BE2C (cell line): ENCODE measurements at regions not wholly inside any gene's neighbourhood (a gene's known extent, or its start where the extent isn't known, plus 50 kb on each side); places are given as distances from the start of the nearest gene placed in this dataset.

Experiments used
- DNase-seq: peaks from one replicate; pipeline ENCODE4 v3.0.0-alpha.2; 2020
- H3K27me3 ChIP-seq: fragments of 250-450 bp; sonication (Bioruptor Pico); 2 replicates; pipeline ENCODE4 v1.5.1; 2020; ENCODE audit warnings: mild to moderate bottlenecking
- H3K36me3 ChIP-seq: fragments of 250-450 bp; sonication (Bioruptor Pico); 2 replicates; pipeline ENCODE4 v1.5.1; 2020; ENCODE audit warnings: mild to moderate bottlenecking
- H3K4me1 ChIP-seq: fragments of 250-450 bp; sonication (Bioruptor Pico); 2 replicates; pipeline ENCODE4 v1.5.1; 2020
- H3K4me3 ChIP-seq: 2 replicates; pipeline ENCODE4 v1.5.1; 2011; ENCODE audit warnings: low read depth, low read length
- H3K9me3 ChIP-seq: fragments of 250-450 bp; sonication (Bioruptor Pico); 2 replicates; pipeline ENCODE4 v1.5.1; 2020
- TF ChIP-seq, protein P1 (sequence below): IDR thresholded peaks from 2 replicates; pipeline ENCODE4 v1.5.1; 2012; ENCODE audit warnings: mild to moderate bottlenecking, low read depth, low read length

DNA sequence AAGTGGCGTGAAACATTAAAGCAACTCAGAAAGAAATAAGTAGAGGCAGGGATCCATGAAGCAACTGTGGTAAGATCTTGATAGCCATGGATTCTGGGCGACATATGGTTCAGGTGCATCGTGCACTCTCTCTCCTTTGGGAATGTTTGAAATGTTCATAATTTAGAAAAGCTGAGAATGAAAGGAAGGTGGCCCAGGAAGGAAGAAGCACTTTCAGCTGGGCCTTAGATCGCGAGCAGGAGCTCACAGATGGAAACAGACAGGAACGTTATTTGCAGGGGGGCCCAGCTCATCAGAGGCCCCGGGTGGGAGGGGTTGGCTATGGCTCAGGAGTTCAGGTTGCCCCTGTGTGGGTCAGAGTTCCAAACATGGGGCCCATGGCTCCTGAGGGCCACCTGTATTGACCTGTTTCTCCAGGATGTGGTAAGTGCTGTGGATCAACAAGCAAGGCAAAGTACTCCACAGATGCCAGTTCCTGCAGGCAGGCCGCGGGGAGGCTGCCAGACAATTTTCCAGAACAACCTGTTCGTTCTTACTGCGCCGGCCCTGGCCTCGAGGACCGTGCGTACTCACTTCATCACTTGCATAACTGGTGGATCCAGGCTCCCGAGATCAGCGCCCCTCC, 253.2 kb downstream of the TOMM20 start:
- H3K4me1 ChIP-seq, result no peaks in the 10 kb centered on the region
- no peak overlapping the region for H3K4me3 ChIP-seq
- no peaks in the 10 kb centered on the region for H3K9me3 ChIP-seq
- no peaks in the 10 kb centered on the region for H3K27me3 ChIP-seq
- no peak for DNase-seq
- H3K36me3 ChIP-seq, result no peaks in the 10 kb centered on the region
- TF ChIP-seq, protein P1, sequence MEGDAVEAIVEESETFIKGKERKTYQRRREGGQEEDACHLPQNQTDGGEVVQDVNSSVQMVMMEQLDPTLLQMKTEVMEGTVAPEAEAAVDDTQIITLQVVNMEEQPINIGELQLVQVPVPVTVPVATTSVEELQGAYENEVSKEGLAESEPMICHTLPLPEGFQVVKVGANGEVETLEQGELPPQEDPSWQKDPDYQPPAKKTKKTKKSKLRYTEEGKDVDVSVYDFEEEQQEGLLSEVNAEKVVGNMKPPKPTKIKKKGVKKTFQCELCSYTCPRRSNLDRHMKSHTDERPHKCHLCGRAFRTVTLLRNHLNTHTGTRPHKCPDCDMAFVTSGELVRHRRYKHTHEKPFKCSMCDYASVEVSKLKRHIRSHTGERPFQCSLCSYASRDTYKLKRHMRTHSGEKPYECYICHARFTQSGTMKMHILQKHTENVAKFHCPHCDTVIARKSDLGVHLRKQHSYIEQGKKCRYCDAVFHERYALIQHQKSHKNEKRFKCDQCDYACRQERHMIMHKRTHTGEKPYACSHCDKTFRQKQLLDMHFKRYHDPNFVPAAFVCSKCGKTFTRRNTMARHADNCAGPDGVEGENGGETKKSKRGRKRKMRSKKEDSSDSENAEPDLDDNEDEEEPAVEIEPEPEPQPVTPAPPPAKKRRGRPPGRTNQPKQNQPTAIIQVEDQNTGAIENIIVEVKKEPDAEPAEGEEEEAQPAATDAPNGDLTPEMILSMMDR, result no peak

DNA sequence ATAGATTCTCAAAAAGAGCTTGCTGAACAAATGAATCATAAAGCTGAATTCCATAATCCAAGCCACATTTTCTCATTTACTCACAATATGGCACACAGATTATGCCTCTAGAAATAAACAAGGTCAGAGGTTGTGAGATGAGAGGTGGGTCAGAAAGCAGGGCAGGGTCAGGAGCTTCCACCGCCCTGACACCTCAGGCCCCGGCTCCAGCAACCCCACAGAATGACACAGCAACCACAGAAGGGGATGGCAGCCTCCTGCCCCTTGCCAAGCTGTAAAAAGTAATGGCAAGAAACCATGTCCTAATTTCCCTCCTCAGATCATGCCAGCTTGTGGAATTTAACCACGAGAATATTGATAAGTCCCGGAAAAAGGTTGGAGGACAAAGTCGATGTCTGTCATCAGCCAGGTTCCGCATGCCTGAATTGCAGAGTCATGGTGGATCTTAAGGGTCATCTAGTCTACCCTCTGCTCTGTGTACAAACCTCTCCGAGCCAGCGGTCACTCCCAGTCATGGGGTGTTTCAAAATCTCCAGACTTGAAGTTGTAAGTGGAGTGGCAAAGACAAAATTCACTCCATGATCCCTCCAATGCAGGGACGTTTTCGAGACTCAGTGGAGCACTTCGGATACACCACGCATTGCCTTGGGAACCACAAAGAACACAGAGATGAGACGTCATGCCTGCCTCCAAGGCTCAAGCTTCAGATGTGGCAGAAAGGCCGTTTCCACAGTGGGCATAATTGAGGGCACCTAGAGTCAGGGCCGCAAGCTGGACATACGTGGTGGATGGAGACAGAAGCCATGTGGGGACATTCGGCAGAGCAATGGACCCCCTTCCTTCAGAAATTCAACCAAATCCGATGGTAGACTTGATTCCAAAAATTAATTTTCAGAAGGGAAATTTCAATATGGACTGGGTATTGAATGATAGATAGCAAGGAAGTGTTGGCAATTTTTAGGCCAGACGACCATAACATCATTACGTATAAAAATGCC, 254.0 kb downstream of the TOMM20 start:
- no peaks in the 10 kb centered on the region for H3K9me3 ChIP-seq
- H3K36me3 ChIP-seq, result no peaks in the 10 kb centered on the region
- no peaks in the 10 kb centered on the region for H3K27me3 ChIP-seq
- no peaks in the 10 kb centered on the region for H3K4me1 ChIP-seq
- TF ChIP-seq, protein P1, result no peak
- DNase-seq, result no peak
- no peak overlapping the region for H3K4me3 ChIP-seq

DNA sequence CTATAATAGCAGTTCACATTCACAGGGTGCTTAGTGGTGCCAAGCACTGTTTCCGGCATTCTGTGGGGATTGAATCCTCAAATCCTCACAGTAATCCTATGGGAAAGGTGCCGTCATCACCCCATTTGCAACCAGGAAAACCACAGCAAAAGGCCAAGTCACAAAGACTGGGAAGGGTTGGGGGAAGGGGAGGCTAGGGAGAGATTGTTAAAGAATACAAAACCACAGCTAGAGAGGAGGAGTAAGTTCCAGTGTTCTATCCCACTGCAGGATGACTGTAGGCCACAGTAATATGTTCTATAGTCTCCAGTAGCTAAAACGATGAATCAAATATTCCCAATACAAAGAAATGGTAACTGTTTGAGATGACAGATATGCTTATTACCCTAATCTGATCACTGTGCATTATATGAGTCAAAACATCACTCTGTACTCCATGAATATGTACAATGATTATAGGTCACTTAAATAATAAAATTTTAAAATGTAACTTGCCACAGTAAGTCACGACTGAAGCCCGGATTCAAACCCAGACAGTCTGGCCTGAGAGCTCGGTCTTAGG, 256.8 kb downstream of the TOMM20 start:
- Histone ChIP-seq H3K27me3 (no peaks in the 10 kb centered on the region), H3K4me1 (peaks cover 5% of the 10 kb centered on the region; the same call in 1 of the 2 replicates), H3K36me3 (no peaks in the 10 kb centered on the region), H3K9me3 (no peaks in the 10 kb centered on the region), H3K4me3 (no peak overlapping the region)
- DNase-seq, result no peak
- TF ChIP-seq, protein P1, result no peak

DNA sequence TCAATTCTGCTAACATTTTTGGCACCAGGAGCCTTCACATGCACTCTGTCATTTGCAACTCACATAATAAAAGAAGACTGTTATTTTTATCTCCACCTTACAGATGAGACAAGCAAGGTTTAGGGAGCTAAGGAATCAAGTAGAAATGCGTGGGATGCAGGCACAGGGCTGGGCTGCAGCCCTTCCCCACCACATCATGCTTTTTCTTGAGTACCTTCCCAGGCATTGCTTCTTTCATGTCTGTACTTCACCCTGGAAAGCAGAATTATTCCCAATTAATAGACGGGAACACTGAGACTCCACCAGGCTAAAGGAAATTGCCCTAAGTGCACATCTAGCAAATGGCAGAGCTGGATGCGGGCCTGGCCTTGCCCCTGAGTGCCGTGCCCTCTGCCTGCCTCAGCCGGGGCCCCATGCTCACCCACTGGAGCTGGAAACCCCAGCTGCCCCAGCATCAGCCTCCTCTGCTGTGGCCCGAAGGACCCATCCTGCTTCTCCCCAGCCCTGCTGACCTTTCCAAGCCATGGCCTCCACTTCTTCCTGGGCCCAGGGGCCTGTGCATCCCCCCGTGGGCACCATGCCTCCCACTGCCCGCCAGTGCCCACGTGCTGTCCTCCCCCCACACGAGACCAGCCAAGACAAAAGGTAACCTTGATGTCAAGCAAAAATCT, 257.5 kb downstream of the TOMM20 start:
- Histone ChIP-seq H3K27me3 (no peaks in the 10 kb centered on the region), H3K4me1 (peaks cover 5% of the 10 kb centered on the region; the same call in 1 of the 2 replicates), H3K9me3 (no peaks in the 10 kb centered on the region), H3K4me3 (no peak overlapping the region), H3K36me3 (no peaks in the 10 kb centered on the region)
- no peak for DNase-seq
- TF ChIP-seq, protein P1, result no peak

DNA sequence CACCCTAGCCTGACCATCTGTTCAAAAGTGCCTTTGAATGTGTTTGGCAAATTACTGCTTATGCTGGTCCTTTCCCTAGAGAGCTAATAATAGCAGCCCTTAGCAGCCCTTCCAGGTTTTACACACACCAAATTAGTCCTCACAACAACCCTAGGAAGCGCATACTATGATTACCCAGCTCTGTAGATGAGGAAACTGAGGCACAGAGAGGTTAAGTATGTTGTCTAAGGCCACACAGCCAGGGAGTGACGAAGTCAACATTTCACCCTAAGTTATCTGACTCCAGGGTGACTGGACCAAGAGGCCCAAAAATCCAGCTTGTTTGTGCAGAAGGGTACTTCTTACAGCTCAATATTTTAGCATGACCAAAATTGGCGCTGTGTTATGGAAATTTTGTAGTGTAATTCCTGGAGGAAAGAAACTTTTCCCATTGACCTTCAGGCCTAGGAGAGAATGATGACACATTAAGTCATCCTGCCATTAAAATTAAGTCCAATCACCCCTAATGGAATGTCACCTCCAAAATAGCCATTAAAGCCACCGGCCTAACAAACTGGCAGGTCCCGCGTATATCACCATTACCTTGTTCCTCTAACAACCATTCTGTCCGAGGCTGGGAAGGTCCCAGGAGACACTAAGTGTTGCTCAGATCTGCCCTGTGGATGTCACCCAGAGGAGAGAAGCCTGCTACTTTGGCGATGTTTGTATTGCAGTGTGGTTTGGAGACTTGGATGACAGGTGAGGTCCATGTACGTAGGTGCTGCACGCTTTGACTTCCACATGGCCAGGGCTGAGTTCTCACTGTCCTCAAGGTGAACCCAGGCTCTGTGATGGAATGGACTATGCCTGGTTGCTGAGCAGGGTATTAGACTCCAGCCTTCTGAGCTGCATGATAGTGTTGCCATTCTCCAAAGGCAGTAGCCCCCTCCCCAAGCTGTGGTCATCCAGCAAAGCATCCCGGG, 258.3 kb downstream of the TOMM20 start:
- no peaks in the 10 kb centered on the region for H3K36me3 ChIP-seq
- TF ChIP-seq, protein P1, result no peak
- H3K27me3 ChIP-seq, result no peaks in the 10 kb centered on the region
- DNase-seq, result no peak
- peaks cover 5% of the 10 kb centered on the region; the same call in 1 of the 2 replicates for H3K4me1 ChIP-seq
- no peaks in the 10 kb centered on the region for H3K9me3 ChIP-seq
- H3K4me3 ChIP-seq, result no peak overlapping the region
